Glomerular endothelial cell (primary cell): ENCODE measurements at regions not wholly inside any gene's neighbourhood (a gene's known extent, or its start where the extent isn't known, plus 50 kb on each side); places are given as distances from the start of the nearest gene placed in this dataset.
"Not testable (repeated sequence)": the region's sequence is repeated elsewhere in the genome, so short reads cannot be mapped to it uniquely, and the experiment has no call there.

Source experiments
- DNase-seq: peaks from one replicate; pipeline ENCODE4 v3.0.0-alpha.2; 2011; ENCODE audit warnings: low read depth, low spot score; ENCODE audit errors: extremely low read depth

DNA sequence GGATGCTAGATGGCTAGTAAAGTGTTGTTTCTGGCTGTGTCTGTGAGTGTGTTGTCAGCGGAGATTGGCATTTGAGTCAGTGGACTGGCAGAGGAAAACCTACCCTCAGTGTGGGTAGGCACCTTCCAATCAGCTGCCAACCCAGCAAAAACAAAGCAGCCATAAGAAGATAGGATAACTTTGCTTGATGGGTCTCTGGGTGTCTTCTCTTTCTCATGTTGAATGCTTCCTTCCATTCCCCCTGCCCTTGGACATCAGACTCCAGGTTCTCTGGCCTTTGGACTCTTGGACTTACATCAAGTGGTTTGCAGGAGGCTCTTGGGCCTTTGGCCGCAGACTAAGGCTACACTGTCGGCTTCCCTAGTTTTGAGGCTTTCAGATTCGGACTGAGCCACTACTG, 429.0 kb upstream of the ZNF804A start:
- DNase-seq, result no peak

DNA sequence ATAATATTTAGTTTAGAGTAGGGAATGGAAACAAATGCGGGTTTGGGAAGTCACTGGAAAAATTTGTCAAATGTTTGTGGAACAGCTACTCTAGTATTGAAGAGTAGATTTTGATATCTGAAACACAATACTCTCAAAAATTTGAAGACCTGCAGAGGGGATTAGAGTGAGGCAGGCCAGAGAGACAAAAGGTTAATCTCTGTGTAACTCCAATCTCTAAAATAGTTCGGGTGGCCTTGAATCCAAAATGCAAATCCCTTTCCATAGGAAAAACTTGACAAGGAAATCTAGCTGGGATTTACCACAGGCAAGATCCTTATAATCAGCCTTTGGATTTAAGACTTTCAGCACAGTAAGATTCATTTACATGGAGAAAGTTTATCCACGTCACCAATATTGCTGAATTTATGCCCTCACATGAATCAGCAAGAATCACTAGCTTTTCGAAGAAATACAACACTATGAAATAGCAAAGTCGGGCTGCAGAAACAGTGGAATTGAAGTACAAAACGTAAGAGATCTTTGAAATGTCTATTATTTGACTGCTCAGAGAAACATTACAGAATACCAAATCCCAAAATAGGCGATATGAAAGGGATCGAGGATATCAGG, 423.7 kb upstream of the ZNF804A start:
- no peak for DNase-seq

DNA sequence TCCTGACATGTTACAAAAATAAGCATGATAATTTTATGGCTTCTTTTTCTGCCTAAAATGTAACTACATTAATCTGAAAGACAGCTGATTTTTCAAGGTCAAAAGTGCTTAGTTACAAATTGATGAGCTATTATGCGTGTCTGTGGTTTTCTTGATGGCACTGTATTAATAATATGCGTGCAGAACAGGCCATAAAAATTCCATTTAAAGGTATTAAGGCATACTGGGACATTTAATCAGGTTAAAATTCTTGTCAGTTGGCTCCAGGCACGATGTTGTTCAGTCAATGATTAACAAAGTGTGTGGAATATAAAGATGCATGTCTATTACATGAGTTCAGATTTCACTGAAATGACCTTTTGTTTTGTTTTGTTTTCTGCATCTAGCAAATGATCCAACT, 420.1 kb upstream of the ZNF804A start:
- DNase-seq, result no peak

DNA sequence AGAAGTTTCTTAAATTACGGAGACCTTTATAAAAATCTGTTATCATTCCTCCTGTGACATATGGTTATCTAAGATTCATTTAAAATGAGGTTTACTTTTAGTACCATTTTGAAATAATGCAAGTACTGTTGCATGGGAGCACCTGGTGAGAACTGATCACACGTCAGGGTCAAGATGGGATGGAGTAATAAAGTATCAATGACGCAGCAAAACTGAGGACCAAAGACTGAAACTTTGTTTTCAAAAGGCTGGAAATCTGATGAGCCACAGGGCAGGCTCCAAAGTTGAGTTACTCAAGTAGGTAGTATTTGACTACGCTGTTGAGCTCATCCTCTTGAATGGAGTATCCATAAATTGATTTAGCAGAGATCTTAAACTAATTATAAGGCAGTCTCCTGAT, 411.9 kb upstream of the ZNF804A start:
- DNase-seq, result no peak

DNA sequence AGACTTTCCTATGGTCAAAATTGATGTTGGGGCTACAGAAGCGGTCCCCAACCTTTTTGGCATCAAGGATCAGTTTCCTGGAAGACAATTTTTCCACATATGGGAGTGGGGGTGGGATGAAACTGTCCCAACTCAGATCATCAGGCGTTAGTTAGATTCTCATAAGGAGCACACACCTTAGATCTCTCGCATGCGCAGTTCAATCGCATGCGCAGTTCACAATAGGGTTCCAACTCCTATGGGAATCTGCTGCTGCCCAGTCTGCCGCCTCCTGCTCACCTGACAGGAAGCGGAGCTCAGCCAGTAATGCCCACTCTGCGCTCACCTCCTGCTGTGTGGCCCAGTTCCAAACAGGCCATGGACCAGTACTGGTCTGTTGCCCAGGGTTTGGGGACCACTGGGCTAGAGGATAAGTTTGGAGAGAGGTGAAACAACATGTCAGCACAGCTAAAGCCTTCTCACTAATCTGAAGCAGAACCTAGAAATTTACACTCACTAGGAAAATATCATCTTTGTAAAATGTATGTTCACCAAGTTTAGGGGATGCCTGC, 410.8 kb upstream of the ZNF804A start:
- no peak for DNase-seq

DNA sequence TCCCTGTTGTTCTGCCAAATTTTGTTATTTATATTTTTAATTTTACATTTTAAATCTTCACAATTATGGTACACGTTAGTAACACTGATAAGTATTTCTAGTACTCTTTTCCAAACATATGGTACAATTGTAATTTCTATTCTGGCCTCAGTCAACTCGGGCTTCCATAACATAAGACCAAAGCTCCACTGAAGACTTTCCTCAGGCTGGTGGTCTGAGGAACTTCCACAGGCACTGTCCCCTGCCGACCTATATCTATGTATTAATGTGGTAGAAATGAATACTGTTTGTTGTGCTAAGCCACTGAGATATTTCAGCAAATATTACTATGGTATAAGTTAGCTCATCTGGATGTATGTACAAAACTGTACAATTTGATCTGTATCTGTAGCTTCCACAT, 407.6 kb upstream of the ZNF804A start:
- no peak for DNase-seq

DNA sequence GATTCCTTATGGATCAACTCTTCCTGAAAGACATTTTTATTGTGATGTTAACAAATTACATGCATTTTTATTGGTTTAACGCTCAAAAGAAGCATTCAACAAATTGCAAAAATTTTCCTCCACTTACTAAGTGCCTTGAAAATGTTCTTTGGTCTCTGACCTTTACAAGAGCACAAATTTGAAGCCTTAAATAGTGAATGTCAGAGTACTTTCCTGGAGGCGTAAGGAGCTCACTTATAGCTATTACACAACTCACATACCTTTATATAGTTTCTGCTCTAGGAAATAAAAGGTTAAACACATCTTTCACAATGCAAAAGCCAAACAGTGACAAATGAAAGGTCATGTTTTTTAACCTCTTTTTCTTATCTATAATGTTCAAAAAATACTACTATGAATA, 405.7 kb upstream of the ZNF804A start:
- DNase-seq, result no peak

DNA sequence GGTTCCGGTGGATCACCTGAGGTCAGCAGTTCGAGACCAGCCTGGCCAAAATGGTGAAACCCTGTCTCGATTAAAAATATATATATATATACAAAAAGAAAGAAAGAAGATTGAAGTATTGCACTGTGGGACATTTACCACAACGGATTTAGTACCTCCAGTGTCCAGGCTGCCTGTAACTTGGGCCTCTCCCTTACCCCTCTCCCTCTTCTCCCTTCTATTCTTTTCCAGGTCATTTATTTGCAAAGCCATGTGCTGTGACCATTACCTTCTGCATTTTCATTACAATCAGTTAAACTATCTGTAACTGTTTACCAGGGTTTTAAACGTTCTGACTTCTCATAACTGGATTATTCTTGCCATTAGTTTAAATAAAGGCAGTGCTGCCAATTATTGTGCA, 400.9 kb upstream of the ZNF804A start:
- no peak for DNase-seq

DNA sequence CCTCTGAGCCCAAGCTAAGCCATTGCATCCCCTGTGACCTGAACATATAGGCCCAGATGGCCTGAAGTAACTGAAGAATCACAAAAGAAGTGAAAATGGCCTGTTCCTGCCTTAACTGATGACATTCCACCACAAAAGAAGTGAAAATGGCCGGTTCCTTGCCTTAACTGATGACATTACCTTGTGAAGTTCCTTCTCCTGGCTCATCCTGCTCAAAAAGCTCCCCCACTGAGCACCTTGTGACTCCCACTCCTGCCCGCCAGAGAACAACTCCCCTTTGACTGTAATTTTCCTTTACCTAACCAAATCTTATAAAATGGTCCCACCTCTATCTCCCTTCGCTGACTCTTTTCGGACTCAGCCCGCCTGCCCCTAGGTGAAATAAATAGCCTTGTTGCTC, 399.5 kb upstream of the ZNF804A start:
- DNase-seq, result not testable (repeated sequence)

DNA sequence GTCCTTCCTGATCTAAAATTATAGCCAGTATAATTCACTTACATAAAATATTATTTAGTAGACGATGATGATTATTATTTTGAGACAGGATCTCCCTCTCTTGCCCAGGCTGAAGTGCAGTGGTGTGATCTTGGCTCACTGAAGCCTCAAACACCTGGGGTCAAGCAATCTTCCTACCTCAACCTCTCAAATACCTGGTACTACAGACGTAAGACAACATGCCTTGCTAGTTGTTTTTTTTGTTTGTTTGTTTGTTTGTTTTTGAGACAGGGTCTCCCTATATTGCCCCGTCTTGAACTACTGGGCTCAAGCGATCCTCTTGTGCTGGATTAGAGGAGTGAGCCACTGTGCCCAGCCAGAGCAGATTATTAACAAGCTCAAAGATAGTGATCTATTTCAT, 399.1 kb upstream of the ZNF804A start:
- no peak for DNase-seq

DNA sequence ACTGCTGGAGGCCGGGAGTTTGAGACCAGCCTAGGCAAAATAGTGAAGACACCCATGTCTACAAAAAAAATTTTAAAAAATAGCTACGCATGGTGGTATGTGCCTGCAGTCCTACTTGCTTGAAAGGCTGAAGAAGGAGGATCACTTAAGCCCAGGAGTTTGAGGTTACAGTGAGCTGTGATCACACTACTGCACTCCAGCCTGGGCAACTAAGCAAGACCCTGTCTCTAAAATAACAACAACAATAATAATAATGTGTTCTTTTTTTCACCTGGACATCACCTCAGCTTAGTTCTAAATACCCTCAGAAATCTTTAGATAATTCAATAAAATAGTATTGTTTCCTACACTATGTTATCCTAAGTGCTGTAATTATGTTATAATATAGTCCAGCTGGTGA, 397.1 kb upstream of the ZNF804A start:
- DNase-seq, result no peak

DNA sequence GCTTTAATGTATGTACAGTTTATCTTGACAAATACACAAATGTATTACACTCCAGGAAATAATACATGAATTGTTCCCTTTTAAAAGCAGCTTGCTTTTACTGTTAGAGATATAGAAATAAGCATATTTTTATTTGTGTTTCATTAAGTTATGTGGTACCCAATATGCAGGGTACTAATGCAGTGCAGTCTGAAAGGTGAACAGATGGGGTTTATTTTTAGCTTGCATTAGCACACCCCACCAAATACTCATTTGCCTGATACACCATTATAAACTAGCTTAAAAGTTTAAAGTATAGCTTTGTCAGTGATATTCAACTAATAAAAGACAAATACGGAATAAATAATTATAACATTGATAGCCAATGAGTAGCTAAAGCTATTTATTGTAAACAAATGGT, 394.7 kb upstream of the ZNF804A start:
- no peak for DNase-seq

DNA sequence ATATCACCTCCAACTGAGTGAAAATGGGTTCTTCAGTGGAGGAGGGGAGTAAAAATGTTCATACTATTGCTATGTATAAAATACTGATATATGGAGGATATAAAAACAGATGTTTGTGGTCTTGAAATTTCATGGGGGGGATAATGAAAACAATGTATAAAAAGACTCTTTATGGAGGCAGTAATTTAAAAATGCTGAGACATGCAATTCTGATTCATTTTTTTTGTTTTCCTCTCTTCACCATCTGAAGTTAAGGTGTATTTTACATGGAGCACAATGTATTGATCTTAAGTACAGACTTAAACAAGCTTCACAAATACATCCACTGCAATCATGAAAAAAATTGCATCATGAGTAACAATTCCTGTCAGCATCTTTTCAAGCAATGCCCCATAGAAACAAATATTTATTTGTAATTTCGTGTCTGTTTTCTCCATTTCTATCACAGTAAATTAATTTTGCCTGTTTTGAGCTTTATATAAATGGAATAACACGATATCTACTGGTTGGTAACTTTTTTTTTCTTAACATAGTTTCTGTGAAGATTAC, 393.2 kb upstream of the ZNF804A start:
- DNase-seq, result no peak

DNA sequence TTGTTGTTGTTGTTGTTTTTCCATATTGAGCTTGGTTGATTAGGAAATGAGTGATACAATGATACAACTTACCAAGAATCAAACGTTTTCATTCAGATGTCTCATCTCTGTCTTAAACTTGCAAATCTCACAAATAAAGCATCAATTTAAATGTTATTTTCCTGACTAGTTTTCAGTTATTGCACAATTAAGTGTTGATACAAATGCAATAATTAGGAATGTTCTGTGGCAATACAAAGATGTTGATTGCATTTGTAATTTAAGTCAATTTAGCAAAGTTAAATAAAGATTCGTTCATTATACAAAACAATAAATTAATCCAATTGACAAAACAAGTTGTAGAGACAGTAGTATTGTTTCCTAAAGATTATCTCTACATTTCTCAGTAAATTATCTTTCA, 392.3 kb upstream of the ZNF804A start:
- no peak for DNase-seq

DNA sequence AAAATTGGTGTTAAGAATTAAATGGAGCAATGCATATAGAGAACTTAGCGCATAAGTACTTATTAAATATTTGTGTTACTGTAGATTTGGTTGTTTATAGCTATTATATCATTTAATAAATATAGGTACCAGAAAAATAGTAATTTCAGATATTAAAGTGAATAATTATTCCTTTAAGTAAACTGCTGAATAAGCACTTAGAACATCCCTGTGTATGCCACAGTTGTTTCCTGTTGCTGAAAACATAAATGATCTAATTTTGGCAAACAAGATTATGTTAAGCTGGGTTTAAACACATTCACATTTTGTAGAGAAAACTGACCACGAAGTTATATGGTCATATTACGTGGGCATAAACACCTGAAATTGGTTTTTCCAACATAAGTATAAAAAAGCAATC, 388.0 kb upstream of the ZNF804A start:
- no peak for DNase-seq

DNA sequence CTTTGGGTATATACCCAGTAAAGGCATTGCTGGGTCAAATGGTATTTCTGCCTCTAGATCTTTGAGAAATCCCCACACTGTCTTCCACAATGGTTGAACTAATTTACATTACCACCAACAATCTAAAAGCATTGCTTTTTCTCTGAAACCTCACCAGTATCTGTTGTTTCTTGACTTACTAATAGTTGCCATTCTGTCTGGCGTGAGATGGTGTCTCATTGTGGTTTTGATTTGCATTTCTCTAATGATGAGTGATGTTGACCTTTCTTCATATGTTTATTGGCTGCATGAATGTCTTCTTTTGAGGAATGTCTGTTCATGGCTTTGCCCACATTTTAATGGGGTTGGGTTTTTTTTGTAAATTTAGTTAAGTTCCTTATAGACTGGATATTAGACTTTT, 382.6 kb upstream of the ZNF804A start:
- DNase-seq, result no peak

DNA sequence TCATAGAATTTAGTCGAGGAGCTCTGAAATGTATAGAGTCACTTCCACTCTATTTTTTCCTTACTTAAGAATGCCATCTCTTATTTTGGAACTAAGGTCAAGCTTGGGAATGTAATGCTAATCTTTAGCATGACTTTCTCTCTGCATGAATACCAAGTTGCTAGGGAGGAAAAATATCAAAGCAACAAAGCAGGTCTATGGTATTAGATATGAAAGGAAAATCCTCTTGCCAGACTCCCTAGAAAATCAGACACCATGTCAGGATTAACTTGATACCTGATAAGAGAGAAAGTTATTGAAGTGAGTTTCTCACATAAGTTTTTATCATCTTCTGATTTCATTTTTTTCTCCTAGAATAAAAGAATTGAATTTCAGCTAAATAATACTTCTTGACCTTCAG, 341.7 kb upstream of the ZNF804A start:
- DNase-seq, result no peak

DNA sequence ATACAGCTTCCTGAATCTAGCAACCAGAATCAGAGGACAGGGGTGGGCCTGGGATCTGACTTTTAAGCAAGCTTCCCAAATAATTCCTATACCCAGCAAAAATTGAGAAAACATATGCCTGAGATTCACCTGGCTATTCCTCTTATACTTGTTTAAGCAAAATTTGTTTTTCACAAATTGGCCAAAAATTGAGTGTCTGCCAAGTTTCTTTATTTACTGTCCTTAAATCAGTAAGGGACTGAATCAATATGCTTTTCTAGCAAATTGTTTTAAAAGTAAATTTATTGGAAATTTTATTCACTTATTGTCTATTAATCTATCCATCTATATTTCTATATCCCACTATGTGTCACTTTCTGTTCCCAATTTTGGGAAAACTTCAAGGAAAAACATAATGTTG, 337.0 kb upstream of the ZNF804A start:
- no peak for DNase-seq

DNA sequence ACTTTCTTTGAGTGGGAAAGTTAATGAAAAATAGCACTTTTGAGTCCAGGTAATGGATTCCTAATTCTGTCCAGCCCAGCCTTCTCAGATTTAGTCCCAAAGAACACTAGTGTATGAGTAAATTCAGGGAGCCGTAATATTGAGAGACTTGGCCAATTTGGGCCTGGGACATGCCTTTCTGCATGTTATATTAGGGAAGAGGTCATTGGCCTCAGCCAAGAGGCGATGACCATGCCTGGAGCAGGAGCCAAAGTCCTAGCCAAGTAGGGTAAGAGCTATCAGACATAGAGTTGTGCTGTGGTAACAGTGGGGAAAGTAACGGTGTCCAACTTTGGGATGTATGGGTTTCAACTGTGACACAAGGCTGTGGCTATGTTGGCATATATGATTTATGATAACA, 336.5 kb upstream of the ZNF804A start:
- no peak for DNase-seq

DNA sequence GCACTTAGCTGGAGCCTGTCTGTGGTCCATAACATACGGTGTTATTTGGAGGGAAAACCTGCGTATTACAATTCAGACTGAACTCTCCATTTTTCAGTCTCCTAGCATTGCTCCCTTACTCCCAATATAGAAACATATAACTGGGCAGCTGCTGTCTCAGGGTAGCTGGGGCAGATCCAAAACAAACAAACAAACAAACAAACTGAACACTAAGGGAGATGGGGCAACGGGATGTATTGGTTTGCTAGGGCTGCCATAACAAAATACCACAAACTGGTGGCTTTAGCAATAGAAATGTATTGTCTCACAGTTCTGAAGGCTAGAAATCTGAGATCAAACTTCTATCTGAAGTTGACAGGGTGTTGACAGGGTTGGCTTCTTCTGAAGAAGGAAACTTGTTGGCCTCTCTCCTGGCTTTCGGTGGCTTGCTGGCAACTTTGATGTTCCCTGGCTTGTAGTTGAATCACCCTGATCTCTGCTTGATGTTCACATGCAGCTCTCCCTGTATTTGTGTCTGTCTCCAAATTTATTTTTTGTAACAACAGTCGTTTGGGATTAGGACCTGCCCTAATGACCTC, 329.3 kb upstream of the ZNF804A start:
- no peak for DNase-seq

DNA sequence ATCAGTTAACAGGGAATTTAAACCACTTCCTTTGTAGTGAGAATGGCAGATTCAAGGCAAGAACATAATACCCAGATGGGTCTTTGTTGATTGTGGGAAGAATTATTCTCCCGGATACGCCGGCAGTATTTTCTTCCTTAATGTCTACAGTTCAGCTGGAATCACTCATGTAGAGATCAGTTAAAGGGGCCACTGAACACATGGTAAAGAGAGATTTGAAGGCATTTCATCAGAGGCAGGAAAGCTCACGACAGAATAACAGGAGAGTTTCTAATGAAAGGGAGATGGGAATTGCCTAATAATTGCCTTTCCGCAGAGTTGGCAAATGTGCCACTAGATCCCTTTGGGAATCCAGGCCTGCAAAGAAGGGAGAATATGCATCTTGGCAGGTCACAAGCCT, 327.7 kb upstream of the ZNF804A start:
- DNase-seq, result no peak

DNA sequence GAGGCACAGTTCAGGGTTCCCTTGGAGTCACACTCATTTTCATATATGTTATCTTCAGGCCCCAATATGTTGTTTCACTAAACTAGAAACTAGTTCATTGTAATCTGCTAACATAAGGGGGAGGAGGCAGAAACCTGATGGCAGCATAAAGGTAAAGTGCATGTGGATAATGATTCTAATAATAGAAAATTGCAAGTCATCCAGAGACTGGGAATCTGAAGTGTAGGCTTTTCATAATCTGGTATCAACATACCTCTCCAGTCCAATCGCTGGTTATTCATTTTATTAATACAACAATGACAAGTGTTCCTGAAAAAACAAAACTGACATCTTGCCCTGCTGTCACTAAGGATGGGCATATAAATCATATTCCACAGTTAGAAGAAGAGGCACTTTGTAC, 326.3 kb upstream of the ZNF804A start:
- no peak for DNase-seq

DNA sequence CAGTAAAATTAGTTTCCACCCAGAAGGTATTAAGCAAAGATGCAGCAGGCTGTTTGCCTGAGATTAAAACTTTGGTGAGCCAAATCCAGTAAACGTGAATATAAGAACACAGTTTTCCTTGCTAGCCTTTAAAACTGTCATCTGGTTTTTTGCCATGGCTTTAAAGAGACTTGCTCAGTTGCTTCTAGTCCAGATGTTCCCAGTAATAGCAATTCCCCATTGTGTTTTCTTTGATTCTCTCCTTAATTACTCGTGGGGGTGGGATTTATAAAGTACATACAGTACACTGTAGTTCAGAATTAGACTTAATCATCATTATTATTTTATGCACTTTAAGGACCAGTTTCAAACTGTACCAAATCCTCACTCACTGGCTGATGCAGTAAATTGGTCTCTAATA, 303.5 kb upstream of the ZNF804A start:
- DNase-seq, result no peak
